ENCODE measurements at regions not wholly inside any gene's neighbourhood (a gene's known extent, or its start where the extent isn't known, plus 50 kb on each side); places are given as distances from the start of the nearest gene placed in this dataset.

- ChIA-PET CTCF (no interaction called here), POLR2A (no interaction called here)
- no peak for ATAC-seq
- Histone ChIP-seq H3K9me3 (ENCODE audit: control insufficient read depth, insufficient read depth, low read depth, low read length) (no peaks in the 10 kb centered on the region), H3K4me3 (ENCODE audit: low read depth in 2 of 2, low read length in 2 of 2) (no peak overlapping the region), H3K36me3 (ENCODE audit: control insufficient read depth, insufficient read depth, low read length) (no peaks in the 10 kb centered on the region), H3K27me3 (ENCODE audit: control insufficient read depth, insufficient read depth, low read length) (no peaks in the 10 kb centered on the region), H3K27ac (ENCODE audit: low read length) (no peak overlapping the region), H3K4me1 (ENCODE audit: control insufficient read depth, insufficient read depth, low read length) (no peaks in the 10 kb centered on the region)
- intact Hi-C loops (cut with micrococcal nuclease; ENCODE audit: unreplicated experiment), result no loop called here
- in situ Hi-C loops (cut with HindIII; ENCODE audit: low pct_unique_long_range_greater_than_20kb, low sequenced_read_pairs), result no loop called here
- DNase-seq (ENCODE audit: low read depth, low spot score), result no peak
- no peak for TF ChIP-seq TCF7L2 (IDR thresholded peaks at IDR 0.05; ENCODE audit: low read depth, low read length)
- no peak for TF ChIP-seq SIN3A (IDR thresholded peaks at IDR 0.05; ENCODE audit: borderline replicate concordance, insufficient read depth, low read depth, low read length)
- no peak for TF ChIP-seq POLR2AphosphoS5 (IDR thresholded peaks at IDR 0.05; ENCODE audit: low read depth, low read length)
- TF ChIP-seq REST (IDR thresholded peaks at IDR 0.05; ENCODE audit: insufficient read depth in 1 of 2, low read depth in 2 of 2, low read length in 1 of 2), result no peak
- TF ChIP-seq CTCF (IDR thresholded peaks at IDR 0.05), result no peak
- BruUV-seq (replicated peaks), result no TSS peak
Observed at GRCh38 chr11:27596802-27597201, 90.2 kb upstream of the LIN7C start.

- intact Hi-C loops (cut with micrococcal nuclease; ENCODE audit: unreplicated experiment), result no loop called here
- BruUV-seq (replicated peaks), result no TSS peak
Observed at GRCh38 chr11:27596388-27596787, 89.8 kb upstream of the LIN7C start.

More at GRCh38 chr11:27596388-27596787, 89.8 kb upstream of the LIN7C start:
- TF ChIP-seq TCF7L2 (IDR thresholded peaks at IDR 0.05; ENCODE audit: low read depth, low read length) (no peak), CTCF (IDR thresholded peaks at IDR 0.05) (no peak), POLR2AphosphoS5 (IDR thresholded peaks at IDR 0.05; ENCODE audit: low read depth, low read length) (no peak), REST (IDR thresholded peaks at IDR 0.05; ENCODE audit: insufficient read depth in 1 of 2, low read depth in 2 of 2, low read length in 1 of 2) (no peak), SIN3A (IDR thresholded peaks at IDR 0.05; ENCODE audit: borderline replicate concordance, insufficient read depth, low read depth, low read length) (no peak)
- no peak for ATAC-seq
- Histone ChIP-seq H3K27me3 (ENCODE audit: control insufficient read depth, insufficient read depth, low read length) (no peaks in the 10 kb centered on the region), H3K27ac (ENCODE audit: low read length) (no peak overlapping the region), H3K36me3 (ENCODE audit: control insufficient read depth, insufficient read depth, low read length) (no peaks in the 10 kb centered on the region), H3K9me3 (ENCODE audit: control insufficient read depth, insufficient read depth, low read depth, low read length) (no peaks in the 10 kb centered on the region), H3K4me3 (ENCODE audit: low read depth in 2 of 2, low read length in 2 of 2) (no peak overlapping the region), H3K4me1 (ENCODE audit: control insufficient read depth, insufficient read depth, low read length) (no peaks in the 10 kb centered on the region)
- ChIA-PET CTCF (no interaction called here), POLR2A (no interaction called here)
- no peak for DNase-seq (ENCODE audit: low read depth, low spot score)
- in situ Hi-C loops (cut with HindIII; ENCODE audit: low pct_unique_long_range_greater_than_20kb, low sequenced_read_pairs), result no loop called here
